ENCODE measurements at regions not wholly inside any gene's neighbourhood (a gene's known extent, or its start where the extent isn't known, plus 50 kb on each side); places are given as distances from the start of the nearest gene placed in this dataset.

DNA sequence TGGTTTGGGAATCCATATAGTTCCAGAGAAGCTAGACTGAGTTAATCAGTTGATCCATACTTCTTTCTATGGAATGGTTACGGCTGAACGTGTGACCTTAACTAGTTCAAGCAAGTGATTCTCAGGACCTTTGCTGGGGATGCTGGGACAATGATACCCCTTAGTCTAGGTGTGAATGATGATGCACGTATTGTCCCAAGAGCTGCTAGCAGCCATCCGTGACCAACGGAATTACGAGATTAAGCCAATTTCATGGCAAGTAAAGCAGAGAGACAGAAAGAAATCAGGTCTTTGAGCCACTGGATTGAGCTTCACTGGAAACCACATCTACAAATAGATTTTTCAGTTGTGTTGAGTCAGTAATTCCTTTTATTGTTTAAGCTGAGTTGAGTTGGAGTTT lies 99.2 kb upstream of the LIFR start (continued):
- TF ChIP-seq MAFK (IDR thresholded peaks at IDR 0.05; ENCODE audit: low read depth, low read length) (no peak), SP2 (IDR thresholded peaks at IDR 0.05; ENCODE audit: low read length) (no peak), TBP (IDR thresholded peaks at IDR 0.05; ENCODE audit: low read depth, low read length) (no peak), TEAD4 (IDR thresholded peaks at IDR 0.05; ENCODE audit: low read depth, low read length) (no peak), KDM1A (IDR thresholded peaks at IDR 0.05; ENCODE audit: borderline replicate concordance, low read length) (no peak), NANOG (IDR thresholded peaks at IDR 0.05; ENCODE audit: insufficient read depth, low read depth, low read length, poor library complexity, severe bottlenecking) (no peak), SIRT6 (IDR thresholded peaks at IDR 0.05; ENCODE audit: low read length) (no peak), EP300 (IDR thresholded peaks at IDR 0.05; ENCODE audit: borderline replicate concordance in 1 of 2, low read depth in 2 of 2, low read length in 2 of 2) (no peak)

All from H1 (cell line).